Activated CD4-positive, alpha-beta T cell treated with anti-CD3 and anti-CD28 coated beads for 48 hours (primary cell): ENCODE measurements at regions not wholly inside any gene's neighbourhood (a gene's known extent, or its start where the extent isn't known, plus 50 kb on each side); places are given as distances from the start of the nearest gene placed in this dataset.
"Not testable (repeated sequence)": the region's sequence is repeated elsewhere in the genome, so short reads cannot be mapped to it uniquely, and the experiment has no call there.

Source experiments
- DNase-seq: peaks from one replicate; pipeline ENCODE4 v3.0.0-alpha.2; 2020

- DNase-seq: no peak
Measured at GRCh38 chr10:25076506-25077177, 60.2 kb downstream of the THNSL1 start.

- peak; percentile 9 for DNase-seq
Measured at GRCh38 chr10:25078658-25079431, 62.4 kb downstream of the THNSL1 start.

- DNase-seq: peak; percentile 71
Measured at GRCh38 chr10:25080880-25081581, 64.6 kb downstream of the THNSL1 start.

- no peak for DNase-seq
Measured at GRCh38 chr10:25082276-25083204, 66.1 kb downstream of the THNSL1 start.

GRCh38 chr10:25083546-25084111 lies 67.2 kb downstream of the THNSL1 start:
- DNase-seq: no peak

- no peak for DNase-seq
Measured at GRCh38 chr10:25084447-25084846, 68.0 kb downstream of the THNSL1 start.

- no peak for DNase-seq
Measured at GRCh38 chr10:25094590-25094989, 78.2 kb downstream of the THNSL1 start.

- no peak for DNase-seq
Measured at GRCh38 chr10:25097669-25098411, 77.0 kb upstream of the GPR158 start.

- no peak for DNase-seq
Measured at GRCh38 chr10:25100141-25100540, 74.7 kb upstream of the GPR158 start.

- no peak for DNase-seq
Measured at GRCh38 chr10:25101461-25102146, 73.2 kb upstream of the GPR158 start.

- DNase-seq: no peak
Measured at GRCh38 chr10:25102147-25102822, 72.5 kb upstream of the GPR158 start.

- no peak for DNase-seq
Measured at GRCh38 chr10:25103703-25104102, 71.1 kb upstream of the GPR158 start.

GRCh38 chr10:25104441-25104840 lies 70.4 kb upstream of the GPR158 start:
- no peak for DNase-seq

GRCh38 chr10:25105262-25105661 lies 69.5 kb upstream of the GPR158 start:
- DNase-seq: no peak

- no peak for DNase-seq
Measured at GRCh38 chr10:25105743-25106260, 69.0 kb upstream of the GPR158 start.

GRCh38 chr10:25107756-25108155 lies 67.0 kb upstream of the GPR158 start:
- DNase-seq: no peak

GRCh38 chr10:25109896-25110295 lies 64.9 kb upstream of the GPR158 start:
- DNase-seq: not testable (repeated sequence)

- DNase-seq: no peak
Measured at GRCh38 chr10:25112016-25112415, 62.8 kb upstream of the GPR158 start.

GRCh38 chr10:25113191-25114035 lies 61.4 kb upstream of the GPR158 start:
- DNase-seq: peak; percentile 63
